Lower leg skin (tissue), 4 donors: ENCODE measurements at regions not wholly inside any gene's neighbourhood (a gene's known extent, or its start where the extent isn't known, plus 50 kb on each side); places are given as distances from the start of the nearest gene placed in this dataset.

Experiments
- DNase-seq, 2 donors: peaks; one replicate each; pipeline ENCODE4 v3.0.0-alpha.2; 2019; ENCODE audit warnings: low spot score in 2 of 2
- H3K4me3 ChIP-seq: fragments of 200-600 bp; sonication (generic); 2 replicates; pipeline ENCODE4 v1.5.1; 2017; ENCODE audit warnings: mild to moderate bottlenecking, low read depth; ENCODE audit not compliant: poor library complexity, severe bottlenecking
- CTCF ChIP-seq, 3 donors: fragments of 450-650 bp; IDR thresholded peaks; one replicate each; pipeline ENCODE4 v1.5.1; 2016; ENCODE audit warnings: antibody characterized with exemption in 3 of 3, mild to moderate bottlenecking in 3 of 3, moderate library complexity in 2 of 3
- POLR2A ChIP-seq, 2 donors: fragments of 450-650 bp; IDR thresholded peaks; one replicate each; pipeline ENCODE4 v1.6.1; 2016 to 2017; ENCODE audit warnings: antibody characterized with exemption in 2 of 2, mild to moderate bottlenecking in 1 of 2, moderate library complexity in 1 of 2
- WGBS, 2 donors: methylation state at CpG; one replicate each; pipeline ENCODE4 v1.1.5; 2018; 5-methylcytosine and 5-hydroxymethylcytosine counted together
- intact Hi-C: fragments of 100-400 bp; cut with DNase I; formaldehyde crosslinking; loops from one replicate; pipeline ENCODE4 v1.15.0; 2023; ENCODE audit warnings: low total_unique reads

- DNase-seq: no peak
- WGBS, 2 donors: 76 to 78% methylated on average over 9 of the region's 9 CpGs
- TF ChIP-seq POLR2A (IDR thresholded peaks at IDR 0.05) (no peak), CTCF (IDR thresholded peaks at IDR 0.05) (no peak)
- H3K4me3 ChIP-seq: no peak overlapping the region
- intact Hi-C loops: no loop called here
Measured at GRCh38 chr18:76080430-76080829, 414.6 kb downstream of the ZNF516 start.

GRCh38 chr18:76075777-76076176 is 419.3 kb downstream of the ZNF516 start:
- no peak for DNase-seq
- TF ChIP-seq CTCF (IDR thresholded peaks at IDR 0.05): no peak
- no peak for TF ChIP-seq POLR2A (IDR thresholded peaks at IDR 0.05)
- intact Hi-C loops: no loop called here
- no peak overlapping the region for H3K4me3 ChIP-seq
- WGBS, 2 donors: 82 to 86% methylated on average over 4 of the region's 4 CpGs

- 36 to 47% methylated on average over 6 of the region's 6 CpGs for WGBS, 2 donors
- DNase-seq: no peak
- no peak overlapping the region for H3K4me3 ChIP-seq
- intact Hi-C loops: no loop called here
- no peak for TF ChIP-seq CTCF (IDR thresholded peaks at IDR 0.05)
- TF ChIP-seq POLR2A (IDR thresholded peaks at IDR 0.05): no peak
Measured at GRCh38 chr18:76064998-76065397, 430.0 kb downstream of the ZNF516 start.

GRCh38 chr18:76058146-76058545 is 436.9 kb downstream of the ZNF516 start:
- intact Hi-C loops: no loop called here
- 75 to 79% methylated on average over 10 of the region's 10 CpGs for WGBS, 2 donors
- TF ChIP-seq CTCF (IDR thresholded peaks at IDR 0.05) (no peak), POLR2A (IDR thresholded peaks at IDR 0.05) (no peak)
- H3K4me3 ChIP-seq: no peak overlapping the region
- DNase-seq: no peak

GRCh38 chr18:76057386-76057785 is 437.7 kb downstream of the ZNF516 start:
- WGBS, 2 donors: 79 to 90% methylated on average over 14 to 15 of the region's 16 CpGs
- no peak for DNase-seq
- intact Hi-C loops: no loop called here

More at GRCh38 chr18:76057386-76057785, 437.7 kb downstream of the ZNF516 start:
- no peak overlapping the region for H3K4me3 ChIP-seq
- TF ChIP-seq CTCF (IDR thresholded peaks at IDR 0.05) (no peak), POLR2A (IDR thresholded peaks at IDR 0.05) (no peak)
